H1 (cell line): ENCODE measurements at regions not wholly inside any gene's neighbourhood (a gene's known extent, or its start where the extent isn't known, plus 50 kb on each side); places are given as distances from the start of the nearest gene placed in this dataset.

Experiments used
- TAF1 ChIP-seq: IDR thresholded peaks from 2 replicates; pipeline ENCODE4 v1.6.1; 2011; ENCODE audit warnings: mild to moderate bottlenecking, low read depth, low read length
- TEAD4 ChIP-seq: IDR thresholded peaks from 2 replicates; pipeline ENCODE4 v1.6.1; 2012; ENCODE audit warnings: low read depth, low read length, inconsistent platforms, mixed read lengths

- TF ChIP-seq TAF1 (no peak), TEAD4 (no peak)
- TF ChIP-seq, all 59 proteins: peak for 0
These were observed 114.4 kb upstream of the NOCT start (continued) for GRCh38 chr4:138901177-138901576.
